AG09319 (cell line): ENCODE measurements at regions not wholly inside any gene's neighbourhood (a gene's known extent, or its start where the extent isn't known, plus 50 kb on each side); places are given as distances from the start of the nearest gene placed in this dataset.

Experiments
- DNase-seq: peaks from one replicate; pipeline ENCODE4 v3.0.0-alpha.2; 2010; ENCODE audit warnings: low read depth; ENCODE audit errors: extremely low read depth
- CTCF ChIP-seq: IDR thresholded peaks from 2 replicates; pipeline ENCODE4 v1.5.1; 2011; ENCODE audit warnings: low read depth, mild to moderate bottlenecking, inconsistent platforms, low read length, moderate library complexity

- DNase-seq = no peak
- TF ChIP-seq CTCF = no peak
Measured at GRCh38 chr6:164195942-164196281, 781.4 kb downstream of the QKI start.

GRCh38 chr6:164195278-164195941 lies 780.9 kb downstream of the QKI start:
- no peak for TF ChIP-seq CTCF
- DNase-seq = no peak

GRCh38 chr6:164188861-164189260 lies 774.3 kb downstream of the QKI start:
- DNase-seq = no peak
- no peak for TF ChIP-seq CTCF

- no peak for DNase-seq
- TF ChIP-seq CTCF = no peak
Measured at GRCh38 chr6:164185471-164185871, 771.0 kb downstream of the QKI start.

GRCh38 chr6:164184410-164184809 lies 769.9 kb downstream of the QKI start:
- TF ChIP-seq CTCF = no peak
- DNase-seq = no peak

- DNase-seq = no peak
- TF ChIP-seq CTCF = no peak
Measured at GRCh38 chr6:164183556-164184123, 769.1 kb downstream of the QKI start.

GRCh38 chr6:164178679-164179332 lies 764.3 kb downstream of the QKI start:
- TF ChIP-seq CTCF = no peak
- DNase-seq = no peak
